HG02798 (cell line): ENCODE measurements at regions not wholly inside any gene's neighbourhood (a gene's known extent, or its start where the extent isn't known, plus 50 kb on each side); places are given as distances from the start of the nearest gene placed in this dataset.
A peak's percentile ranks its signal among the peaks of the same experiment; 100 is the strongest.
"Not testable (repeated sequence)": the region's sequence is repeated elsewhere in the genome, so short reads cannot be mapped to it uniquely, and the experiment has no call there.

Source experiments
- ATAC-seq: cut with Tn5 transposase; IDR thresholded peaks from one replicate; pipeline ENCODE4 v1.9.1; 2021; ENCODE audit warnings: mild to moderate bottlenecking; ENCODE audit not compliant: unreplicated experiment, poor library complexity

GRCh38 chr10:9273126-9273833, 1218.8 kb downstream of the GATA3 start:
- ATAC-seq = not testable (repeated sequence)

- no peak for ATAC-seq
Measured at GRCh38 chr10:9274206-9274755, 1219.8 kb downstream of the GATA3 start.

- ATAC-seq = no peak
Measured at GRCh38 chr10:9275861-9276260, 1221.4 kb downstream of the GATA3 start.

- no peak for ATAC-seq
Measured at GRCh38 chr10:9285690-9286089, 1231.2 kb downstream of the GATA3 start.

- ATAC-seq = no peak
Measured at GRCh38 chr10:9289811-9290210, 1235.3 kb downstream of the GATA3 start.

GRCh38 chr10:9291081-9291480, 1236.6 kb downstream of the GATA3 start:
- no peak for ATAC-seq

GRCh38 chr10:9294132-9294663, 1239.7 kb downstream of the GATA3 start:
- no peak for ATAC-seq

GRCh38 chr10:9294865-9295264, 1240.4 kb downstream of the GATA3 start:
- ATAC-seq = peak; percentile 74

GRCh38 chr10:9296190-9296589, 1241.7 kb downstream of the GATA3 start:
- no peak for ATAC-seq

- no peak for ATAC-seq
Measured at GRCh38 chr10:9297580-9297979, 1243.1 kb downstream of the GATA3 start.

- no peak for ATAC-seq
Measured at GRCh38 chr10:9299966-9300365, 1245.5 kb downstream of the GATA3 start.

- ATAC-seq = no peak
Measured at GRCh38 chr10:9301148-9301547, 1246.7 kb downstream of the GATA3 start.

- no peak for ATAC-seq
Measured at GRCh38 chr10:9301554-9301953, 1247.1 kb downstream of the GATA3 start.

GRCh38 chr10:9302140-9302746, 1247.8 kb downstream of the GATA3 start:
- no peak for ATAC-seq

- ATAC-seq = no peak
Measured at GRCh38 chr10:9305018-9305655, 1250.6 kb downstream of the GATA3 start.

GRCh38 chr10:9311702-9312499, 1257.4 kb downstream of the GATA3 start:
- no peak for ATAC-seq

- ATAC-seq = no peak
Measured at GRCh38 chr10:9315292-9315691, 1260.8 kb downstream of the GATA3 start.

GRCh38 chr10:9331583-9332008, 1277.1 kb downstream of the GATA3 start:
- ATAC-seq = peak; percentile 81

- no peak for ATAC-seq
Measured at GRCh38 chr10:9334270-9334669, 1279.8 kb downstream of the GATA3 start.

- no peak for ATAC-seq
Measured at GRCh38 chr10:9339716-9340115, 1285.2 kb downstream of the GATA3 start.
